HEK293 (cell line): ENCODE measurements at regions not wholly inside any gene's neighbourhood (a gene's known extent, or its start where the extent isn't known, plus 50 kb on each side); places are given as distances from the start of the nearest gene placed in this dataset.

ENCODE experiments used
- CTCF ChIP-seq: fragments of 450-650 bp; formaldehyde crosslinking; IDR thresholded peaks from 2 replicates; pipeline ENCODE4 v1.5.1; 2016; ENCODE audit warnings: missing biosample characterization, missing genetic modification characterization
- ZBTB1 ChIP-seq: fragments of 450-650 bp; formaldehyde crosslinking; IDR thresholded peaks from 2 replicates; pipeline ENCODE4 v1.5.1; 2016; ENCODE audit warnings: missing biosample characterization, missing genetic modification characterization
- ZEB2 ChIP-seq: fragments of 450-650 bp; formaldehyde crosslinking; IDR thresholded peaks from 2 replicates; pipeline ENCODE4 v1.5.1; 2016; ENCODE audit warnings: missing biosample characterization, missing genetic modification characterization
- ZNF155 ChIP-seq: fragments of 450-650 bp; formaldehyde crosslinking; IDR thresholded peaks from 2 replicates; pipeline ENCODE4 v1.5.1; 2016; ENCODE audit warnings: missing biosample characterization, missing genetic modification characterization
- ZNF23 ChIP-seq: fragments of 450-650 bp; formaldehyde crosslinking; IDR thresholded peaks from 2 replicates; pipeline ENCODE4 v1.5.1; 2016; ENCODE audit warnings: missing biosample characterization, missing genetic modification characterization, borderline replicate concordance
- ZNF510 ChIP-seq: fragments of 450-650 bp; formaldehyde crosslinking; IDR thresholded peaks from 2 replicates; pipeline ENCODE4 v1.5.1; 2018; ENCODE audit warnings: mild to moderate bottlenecking, missing genetic modification characterization, missing biosample characterization; ENCODE audit not compliant: insufficient replicate concordance
- TF ChIP-seq, protein P1 (sequence below): fragments of 450-650 bp; formaldehyde crosslinking; IDR thresholded peaks from 2 replicates; pipeline ENCODE4 v1.5.1; 2016; ENCODE audit warnings: missing biosample characterization, missing genetic modification characterization
- TF ChIP-seq, protein P2 (sequence below): fragments of 450-650 bp; formaldehyde crosslinking; IDR thresholded peaks from 2 replicates; pipeline ENCODE4 v1.5.1; 2016; ENCODE audit warnings: missing biosample characterization, missing genetic modification characterization, borderline replicate concordance
- TF ChIP-seq, protein P3 (sequence below): fragments of 450-650 bp; formaldehyde crosslinking; IDR thresholded peaks from 2 replicates; pipeline ENCODE4 v1.5.1; 2016; ENCODE audit warnings: missing biosample characterization, missing genetic modification characterization
- TF ChIP-seq, protein P4 (sequence below): fragments of 450-650 bp; formaldehyde crosslinking; IDR thresholded peaks from 2 replicates; pipeline ENCODE4 v1.5.1; 2016; ENCODE audit warnings: missing biosample characterization, missing genetic modification characterization

GRCh38 chr4:169337510-169337909 is 66.8 kb upstream of the SH3RF1 start:
- TF ChIP-seq CTCF (tag by site-specific recombination) (no peak), ZBTB1 (tag by site-specific recombination) (no peak), ZNF23 (no peak), ZNF155 (tag by site-specific recombination) (no peak), ZEB2 (no peak), ZNF510 (tag by site-specific recombination) (no peak)
- TF ChIP-seq, protein P1, sequence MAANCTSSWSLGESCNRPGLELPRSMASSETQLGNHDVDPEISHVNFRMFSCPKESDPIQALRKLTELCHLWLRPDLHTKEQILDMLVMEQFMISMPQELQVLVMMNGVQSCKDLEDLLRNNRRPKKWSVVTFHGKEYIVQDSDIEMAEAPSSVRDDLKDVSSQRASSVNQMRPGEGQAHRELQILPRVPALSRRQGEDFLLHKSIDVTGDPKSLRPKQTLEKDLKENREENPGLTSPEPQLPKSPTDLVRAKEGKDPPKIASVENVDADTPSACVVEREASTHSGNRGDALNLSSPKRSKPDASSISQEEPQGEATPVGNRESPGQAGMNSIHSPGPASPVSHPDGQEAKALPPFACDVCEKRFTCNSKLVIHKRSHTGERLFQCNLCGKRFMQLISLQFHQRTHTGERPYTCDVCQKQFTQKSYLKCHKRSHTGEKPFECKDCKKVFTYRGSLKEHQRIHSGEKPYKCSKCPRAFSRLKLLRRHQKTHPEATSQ (tag by site-specific recombination), result no peak
- TF ChIP-seq, protein P2, sequence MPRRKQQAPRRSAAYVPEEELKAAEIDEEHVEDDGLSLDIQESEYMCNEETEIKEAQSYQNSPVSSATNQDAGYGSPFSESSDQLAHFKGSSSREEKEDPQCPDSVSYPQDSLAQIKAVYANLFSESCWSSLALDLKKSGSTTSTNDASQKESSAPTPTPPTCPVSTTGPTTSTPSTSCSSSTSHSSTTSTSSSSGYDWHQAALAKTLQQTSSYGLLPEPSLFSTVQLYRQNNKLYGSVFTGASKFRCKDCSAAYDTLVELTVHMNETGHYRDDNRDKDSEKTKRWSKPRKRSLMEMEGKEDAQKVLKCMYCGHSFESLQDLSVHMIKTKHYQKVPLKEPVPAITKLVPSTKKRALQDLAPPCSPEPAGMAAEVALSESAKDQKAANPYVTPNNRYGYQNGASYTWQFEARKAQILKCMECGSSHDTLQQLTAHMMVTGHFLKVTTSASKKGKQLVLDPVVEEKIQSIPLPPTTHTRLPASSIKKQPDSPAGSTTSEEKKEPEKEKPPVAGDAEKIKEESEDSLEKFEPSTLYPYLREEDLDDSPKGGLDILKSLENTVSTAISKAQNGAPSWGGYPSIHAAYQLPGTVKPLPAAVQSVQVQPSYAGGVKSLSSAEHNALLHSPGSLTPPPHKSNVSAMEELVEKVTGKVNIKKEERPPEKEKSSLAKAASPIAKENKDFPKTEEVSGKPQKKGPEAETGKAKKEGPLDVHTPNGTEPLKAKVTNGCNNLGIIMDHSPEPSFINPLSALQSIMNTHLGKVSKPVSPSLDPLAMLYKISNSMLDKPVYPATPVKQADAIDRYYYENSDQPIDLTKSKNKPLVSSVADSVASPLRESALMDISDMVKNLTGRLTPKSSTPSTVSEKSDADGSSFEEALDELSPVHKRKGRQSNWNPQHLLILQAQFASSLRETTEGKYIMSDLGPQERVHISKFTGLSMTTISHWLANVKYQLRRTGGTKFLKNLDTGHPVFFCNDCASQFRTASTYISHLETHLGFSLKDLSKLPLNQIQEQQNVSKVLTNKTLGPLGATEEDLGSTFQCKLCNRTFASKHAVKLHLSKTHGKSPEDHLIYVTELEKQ, result no peak
- TF ChIP-seq, protein P3, sequence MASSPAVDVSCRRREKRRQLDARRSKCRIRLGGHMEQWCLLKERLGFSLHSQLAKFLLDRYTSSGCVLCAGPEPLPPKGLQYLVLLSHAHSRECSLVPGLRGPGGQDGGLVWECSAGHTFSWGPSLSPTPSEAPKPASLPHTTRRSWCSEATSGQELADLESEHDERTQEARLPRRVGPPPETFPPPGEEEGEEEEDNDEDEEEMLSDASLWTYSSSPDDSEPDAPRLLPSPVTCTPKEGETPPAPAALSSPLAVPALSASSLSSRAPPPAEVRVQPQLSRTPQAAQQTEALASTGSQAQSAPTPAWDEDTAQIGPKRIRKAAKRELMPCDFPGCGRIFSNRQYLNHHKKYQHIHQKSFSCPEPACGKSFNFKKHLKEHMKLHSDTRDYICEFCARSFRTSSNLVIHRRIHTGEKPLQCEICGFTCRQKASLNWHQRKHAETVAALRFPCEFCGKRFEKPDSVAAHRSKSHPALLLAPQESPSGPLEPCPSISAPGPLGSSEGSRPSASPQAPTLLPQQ, result no peak
- TF ChIP-seq, protein P4, sequence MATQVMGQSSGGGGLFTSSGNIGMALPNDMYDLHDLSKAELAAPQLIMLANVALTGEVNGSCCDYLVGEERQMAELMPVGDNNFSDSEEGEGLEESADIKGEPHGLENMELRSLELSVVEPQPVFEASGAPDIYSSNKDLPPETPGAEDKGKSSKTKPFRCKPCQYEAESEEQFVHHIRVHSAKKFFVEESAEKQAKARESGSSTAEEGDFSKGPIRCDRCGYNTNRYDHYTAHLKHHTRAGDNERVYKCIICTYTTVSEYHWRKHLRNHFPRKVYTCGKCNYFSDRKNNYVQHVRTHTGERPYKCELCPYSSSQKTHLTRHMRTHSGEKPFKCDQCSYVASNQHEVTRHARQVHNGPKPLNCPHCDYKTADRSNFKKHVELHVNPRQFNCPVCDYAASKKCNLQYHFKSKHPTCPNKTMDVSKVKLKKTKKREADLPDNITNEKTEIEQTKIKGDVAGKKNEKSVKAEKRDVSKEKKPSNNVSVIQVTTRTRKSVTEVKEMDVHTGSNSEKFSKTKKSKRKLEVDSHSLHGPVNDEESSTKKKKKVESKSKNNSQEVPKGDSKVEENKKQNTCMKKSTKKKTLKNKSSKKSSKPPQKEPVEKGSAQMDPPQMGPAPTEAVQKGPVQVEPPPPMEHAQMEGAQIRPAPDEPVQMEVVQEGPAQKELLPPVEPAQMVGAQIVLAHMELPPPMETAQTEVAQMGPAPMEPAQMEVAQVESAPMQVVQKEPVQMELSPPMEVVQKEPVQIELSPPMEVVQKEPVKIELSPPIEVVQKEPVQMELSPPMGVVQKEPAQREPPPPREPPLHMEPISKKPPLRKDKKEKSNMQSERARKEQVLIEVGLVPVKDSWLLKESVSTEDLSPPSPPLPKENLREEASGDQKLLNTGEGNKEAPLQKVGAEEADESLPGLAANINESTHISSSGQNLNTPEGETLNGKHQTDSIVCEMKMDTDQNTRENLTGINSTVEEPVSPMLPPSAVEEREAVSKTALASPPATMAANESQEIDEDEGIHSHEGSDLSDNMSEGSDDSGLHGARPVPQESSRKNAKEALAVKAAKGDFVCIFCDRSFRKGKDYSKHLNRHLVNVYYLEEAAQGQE (tag by site-specific recombination), result no peak
